Upper lobe of right lung (tissue), 1 donor: ENCODE measurements at regions not wholly inside any gene's neighbourhood (a gene's known extent, or its start where the extent isn't known, plus 50 kb on each side); places are given as distances from the start of the nearest gene placed in this dataset.

Experiments
- ATAC-seq: fragments of 200-7000 bp; cut with Tn5 transposase; one replicate; pipeline ENCODE4 v1.9.1; 2020; ENCODE audit warnings: mild to moderate bottlenecking, moderate library complexity
- DNase-seq: peaks from one replicate; pipeline ENCODE4 v3.0.0-alpha.2; 2020
- H3K27ac ChIP-seq: fragments of 200-600 bp; one replicate; pipeline ENCODE4 v1.8.0; 2022
- H3K27me3 ChIP-seq: fragments of 200-600 bp; one replicate; pipeline ENCODE4 v1.8.0; 2022; ENCODE audit warnings: mild to moderate bottlenecking
- H3K36me3 ChIP-seq: fragments of 200-600 bp; one replicate; pipeline ENCODE4 v1.8.0; 2022
- H3K4me1 ChIP-seq: fragments of 200-600 bp; one replicate; pipeline ENCODE4 v1.8.0; 2022
- H3K4me3 ChIP-seq: fragments of 200-600 bp; one replicate; pipeline ENCODE4 v1.8.0; 2022; ENCODE audit warnings: mild to moderate bottlenecking
- H3K9me3 ChIP-seq: fragments of 200-600 bp; one replicate; pipeline ENCODE4 v1.8.0; 2022
- intact Hi-C: fragments of 100-400 bp; cut with DNase I; formaldehyde crosslinking; loops from one replicate; pipeline ENCODE4 v1.11.0; 2022
- TF ChIP-seq, protein P1 (sequence below): fragments of 200-600 bp; IDR thresholded peaks from one replicate; pipeline ENCODE4 v1.8.0; 2022; ENCODE audit warnings: antibody characterized with exemption
- donor health status: DM: no; HTN: yes; CAD: no; lungs with severe emphysema.

- no peak for ATAC-seq
- TF ChIP-seq, protein P1, sequence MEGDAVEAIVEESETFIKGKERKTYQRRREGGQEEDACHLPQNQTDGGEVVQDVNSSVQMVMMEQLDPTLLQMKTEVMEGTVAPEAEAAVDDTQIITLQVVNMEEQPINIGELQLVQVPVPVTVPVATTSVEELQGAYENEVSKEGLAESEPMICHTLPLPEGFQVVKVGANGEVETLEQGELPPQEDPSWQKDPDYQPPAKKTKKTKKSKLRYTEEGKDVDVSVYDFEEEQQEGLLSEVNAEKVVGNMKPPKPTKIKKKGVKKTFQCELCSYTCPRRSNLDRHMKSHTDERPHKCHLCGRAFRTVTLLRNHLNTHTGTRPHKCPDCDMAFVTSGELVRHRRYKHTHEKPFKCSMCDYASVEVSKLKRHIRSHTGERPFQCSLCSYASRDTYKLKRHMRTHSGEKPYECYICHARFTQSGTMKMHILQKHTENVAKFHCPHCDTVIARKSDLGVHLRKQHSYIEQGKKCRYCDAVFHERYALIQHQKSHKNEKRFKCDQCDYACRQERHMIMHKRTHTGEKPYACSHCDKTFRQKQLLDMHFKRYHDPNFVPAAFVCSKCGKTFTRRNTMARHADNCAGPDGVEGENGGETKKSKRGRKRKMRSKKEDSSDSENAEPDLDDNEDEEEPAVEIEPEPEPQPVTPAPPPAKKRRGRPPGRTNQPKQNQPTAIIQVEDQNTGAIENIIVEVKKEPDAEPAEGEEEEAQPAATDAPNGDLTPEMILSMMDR = no peak
- no peaks in the 10 kb centered on the region for H3K4me1 ChIP-seq
- H3K36me3 ChIP-seq = no peaks in the 10 kb centered on the region
- no peak overlapping the region for H3K4me3 ChIP-seq
- intact Hi-C loops = no loop called here
- peaks cover 4% of the 10 kb centered on the region for H3K9me3 ChIP-seq
- H3K27ac ChIP-seq = no peak overlapping the region
- DNase-seq = no peak
- no peaks in the 10 kb centered on the region for H3K27me3 ChIP-seq
Measured at GRCh38 chr19:34579281-34580054, 97.5 kb downstream of the SCGB2B2 start.

DNA sequence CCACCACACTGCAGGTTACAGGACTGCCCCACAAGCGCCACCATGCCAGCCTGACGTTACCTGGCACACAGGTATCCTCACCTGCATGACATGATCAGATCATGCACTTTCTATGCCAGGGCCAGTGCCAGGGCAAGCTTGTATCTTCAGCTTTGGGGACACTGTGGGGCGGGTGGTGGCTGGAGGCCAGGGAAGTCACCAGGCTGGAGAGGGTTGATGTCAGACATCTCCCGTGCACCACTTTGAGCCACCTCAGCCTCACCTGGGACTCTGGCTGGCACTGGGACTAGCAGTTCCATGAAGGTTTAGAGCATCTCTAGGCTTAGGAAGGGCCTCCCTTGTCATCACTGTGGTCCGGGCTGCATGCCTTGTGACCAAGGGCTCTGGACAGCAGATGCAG, 97.2 kb downstream of the WTIP start:
- TF ChIP-seq, protein P1 = no peak
- intact Hi-C loops = no loop called here
- H3K36me3 ChIP-seq = no peaks in the 10 kb centered on the region

GRCh38 chr19:34578173-34578572, 96.6 kb downstream of the WTIP start:
- ATAC-seq (no peak), DNase-seq (no peak)
- intact Hi-C loops = no loop called here
- TF ChIP-seq, protein P1 = no peak
- H3K9me3 ChIP-seq = peaks cover 4% of the 10 kb centered on the region
- no peaks in the 10 kb centered on the region for H3K27me3 ChIP-seq
- no peaks in the 10 kb centered on the region for H3K36me3 ChIP-seq
- H3K4me3 ChIP-seq = no peak overlapping the region
- no peak overlapping the region for H3K27ac ChIP-seq
- H3K4me1 ChIP-seq = no peaks in the 10 kb centered on the region

More for the DNA sequence above, 97.2 kb downstream of the WTIP start:
- Histone ChIP-seq H3K4me3 (no peak overlapping the region), H3K9me3 (peaks cover 4% of the 10 kb centered on the region), H3K4me1 (no peaks in the 10 kb centered on the region), H3K27ac (no peak overlapping the region), H3K27me3 (no peaks in the 10 kb centered on the region)
- no peak for ATAC-seq
- no peak for DNase-seq

DNA sequence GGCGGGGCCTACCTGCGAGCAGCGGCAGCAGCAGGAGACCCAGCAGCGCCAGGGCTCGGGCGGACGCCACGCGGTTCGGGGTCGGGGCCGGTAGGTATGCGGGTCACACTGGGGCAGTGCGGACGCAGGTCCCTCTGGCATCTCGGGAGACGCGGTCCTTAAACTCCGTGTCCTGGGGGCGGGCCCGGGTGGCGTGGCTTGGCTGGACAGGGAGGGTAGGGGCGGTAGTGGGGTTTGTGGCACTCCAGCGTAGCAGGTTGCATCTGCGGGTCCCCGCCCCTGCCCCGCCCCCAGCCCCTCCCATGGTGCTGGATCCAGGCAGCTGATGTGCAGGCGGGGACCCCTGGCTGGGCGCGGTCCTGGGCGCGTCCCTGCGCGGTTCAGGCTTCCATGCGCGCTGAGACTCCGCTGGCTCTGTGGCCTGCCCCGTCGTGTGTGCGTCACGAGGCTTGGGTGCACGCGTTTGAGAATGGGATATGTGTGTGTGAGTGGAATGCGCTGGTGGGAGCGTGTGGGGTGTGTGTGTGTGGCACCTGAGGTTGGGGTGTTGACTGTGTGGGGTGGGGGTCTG, 96.1 kb downstream of the WTIP start:
- intact Hi-C loops = no loop called here
- Histone ChIP-seq H3K4me3 (no peak overlapping the region), H3K27ac (no peak overlapping the region), H3K4me1 (no peaks in the 10 kb centered on the region), H3K27me3 (no peaks in the 10 kb centered on the region), H3K9me3 (peaks cover 1% of the 10 kb centered on the region), H3K36me3 (no peaks in the 10 kb centered on the region)
- ATAC-seq (no peak), DNase-seq (no peak)
- TF ChIP-seq, protein P1 = no peak

- H3K9me3 ChIP-seq = no peaks in the 10 kb centered on the region
- no peak overlapping the region for H3K27ac ChIP-seq
- ATAC-seq = no peak
- H3K27me3 ChIP-seq = no peaks in the 10 kb centered on the region
- no peak overlapping the region for H3K4me3 ChIP-seq
- intact Hi-C loops = no loop called here
- no peak for DNase-seq
- H3K4me1 ChIP-seq = no peaks in the 10 kb centered on the region
- TF ChIP-seq, protein P1 = no peak
- H3K36me3 ChIP-seq = no peaks in the 10 kb centered on the region
Measured at GRCh38 chr19:34577056-34577455, 95.5 kb downstream of the WTIP start.
